Calu3 (cell line): ENCODE measurements at regions not wholly inside any gene's neighbourhood (a gene's known extent, or its start where the extent isn't known, plus 50 kb on each side); places are given as distances from the start of the nearest gene placed in this dataset.

Experiments
- BruUV-seq: library from RNA; stranded (reverse); fragments of 400-500 nt; replicated peaks from 2 replicates; lab custom pipeline; 2021; lab: Mats Ljungman, UMichigan
- CTCF ChIA-PET: fragments of 300-600 bp; sonication (Branson Sonifier 250); formaldehyde crosslinking; loops from one replicate; lab custom pipeline; 2022; ENCODE audit warnings: antibody characterized with exemption; lab: Charles Lee
- DNase-seq: peaks from one replicate; pipeline ENCODE4 v3.0.0; 2022
- H3K27ac Mint-ChIP-seq: one replicate; pipeline ENCODE4 v1.8.0; 2022; ENCODE audit warnings: mixed read lengths; ENCODE audit not compliant: unreplicated experiment
- H3K27me3 Mint-ChIP-seq: one replicate; pipeline ENCODE4 v1.8.0; 2022; ENCODE audit warnings: mixed read lengths; ENCODE audit not compliant: unreplicated experiment
- H3K36me3 Mint-ChIP-seq: one replicate; pipeline ENCODE4 v1.8.0; 2022; ENCODE audit warnings: mild to moderate bottlenecking, moderate library complexity, mixed read lengths; ENCODE audit not compliant: insufficient read depth, unreplicated experiment
- H3K4me1 Mint-ChIP-seq: one replicate; pipeline ENCODE4 v1.8.0; 2022; ENCODE audit warnings: mild to moderate bottlenecking, low read depth, mixed read lengths; ENCODE audit not compliant: unreplicated experiment
- H3K4me3 Mint-ChIP-seq: one replicate; pipeline ENCODE4 v1.8.0; 2022; ENCODE audit warnings: mild to moderate bottlenecking, low read depth, moderate library complexity, mixed read lengths; ENCODE audit not compliant: unreplicated experiment
- H3K9me3 Mint-ChIP-seq: one replicate; pipeline ENCODE4 v1.8.0; 2022; ENCODE audit warnings: low read depth, mixed read lengths; ENCODE audit not compliant: unreplicated experiment
- intact Hi-C: fragments of 100-400 bp; cut with micrococcal nuclease; formaldehyde crosslinking; loops from one replicate; pipeline ENCODE4 v1.10.0; 2022; ENCODE audit not compliant: unreplicated experiment
- TF ChIP-seq, protein P1 (sequence below): fragments of 200-600 bp; IDR thresholded peaks from one replicate; pipeline ENCODE4 v1.8.0; 2022; ENCODE audit warnings: antibody characterized with exemption; ENCODE audit not compliant: unreplicated experiment

DNA sequence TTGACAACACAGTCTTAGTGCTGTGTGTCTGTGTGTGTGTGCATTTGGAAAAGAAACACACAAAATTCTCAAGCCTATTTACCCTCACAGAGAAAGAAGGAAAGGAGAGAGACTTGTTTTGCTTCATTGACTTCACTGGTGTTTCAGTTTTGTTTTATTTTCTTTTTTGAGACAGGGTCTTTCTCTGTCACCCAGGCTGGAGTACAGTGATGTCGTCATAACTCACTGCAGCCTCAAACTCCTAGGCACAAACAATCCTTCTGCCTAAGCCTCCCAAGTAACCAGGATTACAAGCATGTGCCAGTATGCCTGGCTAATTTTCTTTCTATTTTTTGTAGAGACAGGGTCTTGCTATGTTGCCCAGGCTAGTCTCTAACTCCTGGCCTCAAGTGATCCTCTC is 636.9 kb downstream of the TAFA4 start:
- BruUV-seq: no TSS peak
- CTCF ChIA-PET: no interaction called here
- H3K4me3 Mint-ChIP-seq: no peak overlapping the region
- no peaks in the 10 kb centered on the region for H3K27me3 Mint-ChIP-seq
- peaks cover 7% of the 10 kb centered on the region for H3K9me3 Mint-ChIP-seq
- H3K36me3 Mint-ChIP-seq: no peaks in the 10 kb centered on the region
- H3K4me1 Mint-ChIP-seq: no peaks in the 10 kb centered on the region
- H3K27ac Mint-ChIP-seq: no peak overlapping the region
- TF ChIP-seq, protein P1, sequence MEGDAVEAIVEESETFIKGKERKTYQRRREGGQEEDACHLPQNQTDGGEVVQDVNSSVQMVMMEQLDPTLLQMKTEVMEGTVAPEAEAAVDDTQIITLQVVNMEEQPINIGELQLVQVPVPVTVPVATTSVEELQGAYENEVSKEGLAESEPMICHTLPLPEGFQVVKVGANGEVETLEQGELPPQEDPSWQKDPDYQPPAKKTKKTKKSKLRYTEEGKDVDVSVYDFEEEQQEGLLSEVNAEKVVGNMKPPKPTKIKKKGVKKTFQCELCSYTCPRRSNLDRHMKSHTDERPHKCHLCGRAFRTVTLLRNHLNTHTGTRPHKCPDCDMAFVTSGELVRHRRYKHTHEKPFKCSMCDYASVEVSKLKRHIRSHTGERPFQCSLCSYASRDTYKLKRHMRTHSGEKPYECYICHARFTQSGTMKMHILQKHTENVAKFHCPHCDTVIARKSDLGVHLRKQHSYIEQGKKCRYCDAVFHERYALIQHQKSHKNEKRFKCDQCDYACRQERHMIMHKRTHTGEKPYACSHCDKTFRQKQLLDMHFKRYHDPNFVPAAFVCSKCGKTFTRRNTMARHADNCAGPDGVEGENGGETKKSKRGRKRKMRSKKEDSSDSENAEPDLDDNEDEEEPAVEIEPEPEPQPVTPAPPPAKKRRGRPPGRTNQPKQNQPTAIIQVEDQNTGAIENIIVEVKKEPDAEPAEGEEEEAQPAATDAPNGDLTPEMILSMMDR: no peak
- intact Hi-C loops: no loop called here
- DNase-seq: no peak

GRCh38 chr3:68290333-68290732 is 635.9 kb upstream of the SUCLG2 start:
- Mint-ChIP-seq H3K9me3 (peaks cover 10% of the 10 kb centered on the region), H3K27me3 (no peaks in the 10 kb centered on the region), H3K27ac (no peak overlapping the region), H3K4me1 (no peaks in the 10 kb centered on the region), H3K4me3 (no peak overlapping the region), H3K36me3 (no peaks in the 10 kb centered on the region)
- TF ChIP-seq, protein P1: no peak
- intact Hi-C loops: no loop called here
- CTCF ChIA-PET: no interaction called here
- DNase-seq: no peak
- BruUV-seq: no TSS peak

- Mint-ChIP-seq H3K9me3 (peaks cover 10% of the 10 kb centered on the region), H3K27ac (no peak overlapping the region), H3K27me3 (no peaks in the 10 kb centered on the region), H3K4me1 (no peaks in the 10 kb centered on the region), H3K36me3 (no peaks in the 10 kb centered on the region), H3K4me3 (no peak overlapping the region)
- TF ChIP-seq, protein P1: no peak
- intact Hi-C loops: no loop called here
- no peak for DNase-seq
- BruUV-seq: no TSS peak
- CTCF ChIA-PET: no interaction called here
Measured at GRCh38 chr3:68288085-68288484, 633.7 kb upstream of the SUCLG2 start.

GRCh38 chr3:68287101-68287500 is 632.7 kb upstream of the SUCLG2 start:
- Mint-ChIP-seq H3K4me1 (no peaks in the 10 kb centered on the region), H3K4me3 (no peak overlapping the region), H3K36me3 (no peaks in the 10 kb centered on the region), H3K27ac (no peak overlapping the region), H3K9me3 (peaks cover 13% of the 10 kb centered on the region), H3K27me3 (no peaks in the 10 kb centered on the region)
- CTCF ChIA-PET: no interaction called here
- no TSS peak for BruUV-seq
- intact Hi-C loops: no loop called here
- TF ChIP-seq, protein P1: no peak
- no peak for DNase-seq
